Kidney glomerular epithelial cell (primary cell): ENCODE measurements at regions not wholly inside any gene's neighbourhood (a gene's known extent, or its start where the extent isn't known, plus 50 kb on each side); places are given as distances from the start of the nearest gene placed in this dataset.
"Not testable (repeated sequence)": the region's sequence is repeated elsewhere in the genome, so short reads cannot be mapped to it uniquely, and the experiment has no call there.

ENCODE experiments used
- DNase-seq: peaks from one replicate; lab custom pipeline; 2025; lab: John Stamatoyannopoulos, UW

DNA sequence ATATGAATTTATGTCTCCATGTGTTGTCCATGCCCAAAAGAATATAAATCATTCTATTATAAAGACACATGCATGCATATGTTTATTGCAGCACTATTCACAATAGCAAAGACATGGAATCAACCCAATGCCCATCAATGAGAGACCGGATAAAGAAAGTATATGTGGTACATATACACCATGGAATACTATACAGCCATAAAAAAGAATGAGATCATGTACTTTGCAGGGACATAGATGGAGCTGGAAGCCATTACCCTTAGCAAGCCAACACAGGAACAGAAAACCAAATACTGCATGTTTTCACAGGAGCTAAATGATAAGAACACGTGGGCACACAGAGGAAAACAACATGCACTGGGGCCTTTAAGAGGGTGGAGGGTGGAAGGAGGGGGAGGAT, 639.1 kb downstream of the GATA3 start:
- not testable (repeated sequence) for DNase-seq

DNA sequence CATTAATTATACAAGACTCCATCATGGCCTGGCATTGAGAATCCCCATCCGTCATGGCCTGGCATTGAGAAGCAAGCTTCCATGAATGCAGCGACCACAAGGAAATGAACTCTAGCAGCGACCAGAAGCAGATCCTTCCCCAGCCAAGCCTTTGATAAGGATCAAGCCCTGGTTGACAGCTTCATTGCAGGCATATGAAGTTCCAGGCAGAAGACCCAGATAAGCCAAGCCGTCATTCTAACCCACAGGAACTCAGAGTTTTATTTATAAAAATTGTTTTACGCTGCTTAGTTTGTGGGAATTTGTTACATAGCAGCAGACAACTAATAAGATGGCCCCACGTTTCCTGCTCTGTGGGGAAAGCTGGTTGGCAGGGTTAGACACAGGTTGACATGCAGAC, 642.3 kb downstream of the GATA3 start:
- no peak for DNase-seq

DNA sequence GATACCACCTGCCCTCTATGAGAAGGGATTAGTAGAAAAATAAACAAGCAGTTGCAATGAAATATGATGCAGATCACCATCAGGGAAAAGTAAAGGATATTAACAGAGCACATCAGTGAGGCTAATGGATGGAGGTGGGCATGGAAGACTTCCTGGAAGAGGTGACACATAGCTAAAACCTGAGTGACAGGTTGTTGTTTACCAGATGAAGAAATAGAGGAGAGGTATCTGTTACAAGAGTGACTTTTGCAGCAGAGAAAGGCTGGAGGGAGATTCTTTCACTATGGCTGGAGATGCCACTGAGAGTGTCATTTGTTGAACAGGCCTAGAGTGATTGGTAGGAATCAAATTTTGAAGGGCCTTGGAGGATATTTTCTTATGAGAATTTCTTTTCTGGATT, 646.2 kb downstream of the GATA3 start:
- no peak for DNase-seq

DNA sequence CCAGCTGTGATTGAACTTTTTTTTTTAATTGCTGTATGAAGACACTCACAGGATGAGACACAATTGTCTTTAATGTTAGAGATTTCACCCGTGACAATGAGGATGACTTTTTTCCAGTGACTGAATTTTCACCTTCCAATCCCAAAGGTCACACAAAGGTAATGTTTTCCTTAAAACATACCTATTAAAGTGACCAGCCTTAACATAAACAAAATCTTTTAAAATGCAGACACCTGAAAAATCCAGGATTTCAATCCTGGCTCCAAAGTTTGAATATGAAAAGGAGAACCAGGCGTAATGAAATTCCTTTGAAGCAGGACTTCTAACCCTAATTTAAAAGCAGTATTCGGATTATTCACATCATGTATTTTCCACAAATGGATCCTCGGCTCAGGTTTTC, 647.7 kb downstream of the GATA3 start:
- DNase-seq, result no peak

DNA sequence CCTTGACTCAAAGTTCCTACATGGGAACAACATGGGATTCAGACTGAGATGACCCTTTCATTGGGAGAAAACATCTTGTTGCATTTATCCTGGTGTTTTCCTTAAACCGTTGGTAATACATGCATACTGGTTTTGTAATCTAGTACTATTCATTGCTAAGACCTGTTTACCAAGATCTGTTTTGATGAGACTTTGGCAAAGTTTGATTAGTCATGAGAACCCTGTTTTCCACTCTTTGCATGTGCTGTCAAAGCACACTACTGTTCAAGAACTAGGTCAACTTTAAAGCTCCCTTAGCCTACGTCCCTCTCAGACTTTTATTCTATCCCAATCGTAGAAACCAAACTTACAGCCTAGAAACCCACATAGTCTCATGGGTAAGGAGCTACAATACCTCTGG, 650.9 kb downstream of the GATA3 start:
- DNase-seq, result no peak

DNA sequence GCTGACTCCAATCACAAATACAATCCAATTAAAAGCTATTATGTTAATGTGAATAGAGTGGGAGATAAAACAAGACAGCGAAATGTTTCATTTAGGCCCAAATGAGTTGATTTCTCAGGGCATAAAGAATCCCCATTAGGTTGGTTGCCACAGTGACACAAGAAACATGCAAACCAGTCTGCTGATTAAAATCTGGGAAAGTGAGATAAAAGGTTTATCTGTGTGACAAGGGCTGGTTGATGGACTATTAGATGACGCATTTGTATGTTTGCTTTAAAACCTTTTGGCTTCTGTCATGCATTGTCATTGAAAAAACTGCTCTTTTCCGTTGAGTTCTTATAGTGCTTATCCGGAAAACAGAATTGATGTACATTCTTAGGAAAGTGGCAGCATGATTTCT, 658.2 kb downstream of the GATA3 start:
- DNase-seq, result no peak

DNA sequence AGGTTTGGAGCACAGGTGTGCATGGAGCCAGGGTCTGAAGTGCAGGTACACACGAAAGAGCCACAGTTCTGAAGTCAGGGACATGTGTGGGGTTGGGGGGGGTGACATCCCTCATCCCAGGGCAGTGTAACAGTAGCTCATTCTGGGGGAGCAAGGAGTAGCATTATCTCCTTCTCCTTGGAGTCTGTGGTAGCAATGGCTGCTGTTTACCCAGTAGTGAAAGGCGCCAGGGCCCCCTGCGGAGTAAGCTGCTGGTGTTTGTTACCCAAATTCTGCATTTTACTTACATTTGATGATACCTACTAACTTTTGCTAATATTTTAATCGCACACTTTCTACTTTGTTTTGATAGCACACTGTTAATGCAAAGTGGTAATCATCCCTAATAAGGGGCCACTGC, 665.5 kb downstream of the GATA3 start:
- no peak for DNase-seq

DNA sequence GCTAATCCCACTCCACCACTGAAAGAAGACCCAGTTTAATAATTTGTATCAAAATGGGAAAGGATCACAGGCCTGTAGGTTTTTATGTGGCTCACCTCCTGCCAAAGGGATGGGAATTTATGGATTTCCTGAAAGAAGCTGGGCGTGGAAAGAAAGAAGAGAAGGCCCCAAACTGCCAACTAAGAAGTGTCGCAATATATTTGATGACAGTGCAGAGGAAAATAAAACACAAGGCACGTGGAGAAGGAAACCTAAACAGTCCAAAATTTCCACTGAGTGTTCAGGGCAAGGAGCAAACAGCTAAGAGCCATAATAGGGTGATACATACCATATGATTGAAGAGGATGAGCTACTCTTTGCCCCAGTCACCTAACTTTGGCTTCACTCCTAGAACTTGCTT, 667.2 kb downstream of the GATA3 start:
- no peak for DNase-seq

DNA sequence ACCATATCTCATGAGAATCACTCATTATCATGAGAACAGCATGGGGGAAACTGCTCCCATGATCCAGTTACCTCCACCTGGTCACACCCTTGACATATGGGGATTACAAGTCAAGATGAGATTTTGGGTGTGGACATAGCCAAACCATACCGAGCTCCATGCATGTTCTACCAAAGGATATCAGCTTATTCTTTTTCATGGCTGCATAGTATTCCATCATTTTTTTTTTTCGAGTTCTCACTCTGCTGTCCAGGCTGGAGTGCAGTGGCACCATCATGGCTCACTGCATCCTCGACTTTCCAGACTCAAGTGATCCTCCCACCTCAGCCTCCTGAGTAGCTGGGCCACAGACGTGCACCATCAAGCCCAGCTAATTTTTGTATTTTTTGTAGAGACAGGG, 668.3 kb downstream of the GATA3 start:
- DNase-seq, result no peak

DNA sequence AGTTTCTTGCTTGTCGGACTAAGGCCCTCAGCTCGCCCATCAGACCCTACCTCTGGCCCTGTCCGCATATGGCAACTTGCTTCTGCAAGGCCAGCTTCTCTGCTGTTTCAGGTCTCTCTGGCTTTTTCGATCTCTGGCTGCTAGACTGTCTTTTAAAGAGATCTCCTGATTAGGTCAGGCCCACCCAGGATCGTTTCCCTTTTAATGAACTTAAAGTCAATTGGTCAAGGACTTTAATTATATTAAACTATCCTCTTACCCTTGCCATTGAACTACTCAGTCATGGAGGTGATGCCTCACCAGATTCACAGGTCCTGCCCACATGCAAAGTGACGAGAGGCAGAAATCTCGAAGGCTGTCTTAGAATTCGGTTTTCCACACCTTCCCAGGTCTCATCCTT, 670.9 kb downstream of the GATA3 start:
- DNase-seq, result no peak

DNA sequence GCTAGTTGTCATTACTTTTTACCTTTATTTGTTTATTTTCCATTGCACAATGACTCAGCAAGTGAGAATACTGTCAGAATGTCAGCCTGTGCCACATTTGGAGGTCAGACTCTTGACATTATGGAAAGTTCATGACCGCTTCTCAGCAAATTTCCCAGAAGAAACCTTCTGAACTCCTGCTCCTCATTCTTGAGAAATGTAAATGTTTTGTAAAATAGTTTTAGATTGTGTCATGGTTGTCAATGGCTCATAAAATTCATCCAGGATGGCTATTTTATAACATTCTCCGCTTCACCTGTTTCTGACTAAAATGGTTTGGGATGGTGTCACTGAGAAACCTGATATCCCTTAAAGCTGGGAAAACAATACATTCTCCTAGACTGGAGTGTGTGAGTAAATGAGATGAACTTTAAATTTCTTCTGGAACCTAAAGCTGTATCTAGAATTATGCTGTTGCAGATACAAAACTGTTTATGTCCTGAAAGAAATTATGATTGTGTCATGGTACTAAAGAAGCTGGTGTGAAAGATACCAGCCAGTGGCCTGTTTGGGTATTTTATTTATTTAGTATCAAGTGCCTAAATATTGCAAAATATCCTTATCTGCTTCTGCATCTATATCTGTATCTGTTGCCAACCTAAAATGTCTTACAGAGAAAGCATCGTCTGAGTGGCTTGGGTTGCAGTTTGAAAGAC, 671.7 kb downstream of the GATA3 start:
- peak; percentile 23 for DNase-seq

DNA sequence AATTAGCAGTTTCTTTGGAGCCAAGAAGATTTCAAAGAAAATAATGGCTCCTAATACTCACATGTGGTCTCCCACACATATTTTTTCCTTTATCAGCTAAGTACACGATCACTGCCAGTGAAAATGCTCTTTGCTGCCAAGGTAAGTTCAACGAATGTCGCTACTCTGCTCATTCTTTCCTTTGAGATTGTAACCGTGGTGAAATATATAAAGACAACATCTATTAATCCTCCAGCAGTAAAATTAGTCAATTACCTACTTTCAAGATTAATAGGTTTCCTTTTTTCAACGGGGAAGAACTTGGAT, 672.2 kb downstream of the GATA3 start:
- no peak for DNase-seq

DNA sequence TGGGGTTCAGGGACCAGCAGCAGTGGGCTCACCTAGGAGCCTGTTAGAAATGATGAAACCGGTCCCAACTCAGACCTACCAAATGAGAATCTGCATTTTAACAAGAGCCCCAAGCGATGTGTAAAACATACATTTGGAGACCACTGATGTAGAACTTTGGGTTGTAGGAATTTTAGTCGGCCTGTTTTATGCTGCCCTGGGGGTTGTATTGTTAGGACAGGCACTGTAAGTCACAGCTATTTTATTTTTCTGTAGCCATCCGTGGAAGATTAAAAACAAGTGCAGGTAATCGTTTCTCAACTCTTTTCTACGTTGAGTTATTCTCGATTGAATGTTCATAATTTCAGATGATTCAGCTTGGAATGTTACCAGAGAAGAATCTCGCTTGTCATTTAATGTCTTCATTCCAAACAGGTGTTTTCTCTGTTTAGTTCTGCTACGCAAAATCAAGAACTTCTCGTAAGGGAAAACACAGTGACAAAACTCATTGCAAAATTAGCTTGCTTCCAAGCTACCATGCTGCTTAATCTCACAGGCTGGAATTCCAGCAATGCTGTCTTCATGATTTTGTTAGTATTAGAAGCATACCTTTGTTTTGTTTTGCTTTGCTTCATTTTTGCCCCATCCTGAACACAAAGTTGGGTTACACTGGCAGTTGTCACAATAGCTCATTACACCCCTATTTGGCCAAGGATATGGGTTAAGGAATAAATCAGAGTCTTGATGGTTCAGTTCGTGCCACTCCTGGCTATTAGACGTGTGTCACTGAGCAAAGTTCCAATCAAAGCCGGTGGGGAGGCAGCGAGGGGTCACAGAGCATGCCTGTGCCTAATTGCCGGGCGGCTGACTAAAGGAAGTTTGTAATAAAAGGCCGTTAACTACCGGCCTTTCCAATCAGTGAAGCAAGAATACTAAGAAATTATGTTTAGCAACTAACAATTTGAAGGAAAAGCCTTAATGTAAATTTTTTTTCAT, 676.9 kb downstream of the GATA3 start:
- DNase-seq, result no peak

DNA sequence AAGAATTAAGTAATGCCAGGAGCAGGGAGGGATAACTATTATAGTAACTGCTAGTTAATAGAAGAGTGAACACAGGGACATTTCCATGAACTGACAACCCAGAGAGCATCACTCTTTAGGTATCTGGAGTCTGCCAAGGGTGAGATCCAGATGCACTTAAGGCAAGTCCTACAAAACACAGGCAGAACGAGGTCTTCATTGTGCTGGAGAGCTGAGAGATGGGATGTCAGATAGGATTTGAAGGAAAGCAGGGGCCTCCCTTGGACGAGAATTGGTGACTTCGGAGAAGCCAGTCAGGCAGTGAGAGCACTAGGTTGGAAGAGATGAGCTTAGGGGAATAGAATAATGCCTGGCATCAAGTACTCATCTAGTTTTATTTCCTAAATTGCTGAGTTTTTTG, 684.5 kb downstream of the GATA3 start:
- DNase-seq, result no peak

DNA sequence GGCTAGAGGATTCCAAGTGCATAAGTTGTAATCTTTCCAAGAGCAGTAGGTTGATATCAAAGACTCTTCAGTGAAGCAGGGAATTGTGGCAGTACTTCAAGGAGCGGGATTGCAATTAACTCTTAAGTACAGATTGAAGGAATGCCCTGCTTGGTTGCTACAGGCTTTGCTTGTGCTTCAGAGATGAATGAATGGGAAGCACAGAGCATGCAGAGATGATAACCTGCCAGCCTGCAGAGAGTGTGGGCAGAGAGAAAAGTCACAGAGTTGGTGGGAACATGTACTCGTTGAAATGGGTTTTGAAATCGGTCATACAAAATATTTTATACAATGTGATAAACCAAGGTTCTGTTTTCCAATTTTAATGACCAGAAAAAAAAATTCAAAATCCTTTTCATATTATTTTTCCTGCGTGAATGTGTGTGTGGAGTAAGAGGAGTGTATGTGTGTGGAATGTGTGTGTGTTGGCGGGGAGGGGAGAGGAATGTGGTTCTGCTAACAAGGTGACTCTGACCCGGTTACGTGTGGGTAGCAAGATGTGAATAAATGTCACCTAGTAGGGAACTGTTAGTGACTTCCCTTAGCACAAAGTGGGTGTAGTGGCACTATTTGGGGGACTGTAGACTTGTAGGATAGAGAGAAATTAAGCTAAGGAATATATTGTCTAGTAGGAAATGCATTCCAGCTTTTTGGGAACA, 697.8 kb downstream of the GATA3 start:
- DNase-seq, result no peak

DNA sequence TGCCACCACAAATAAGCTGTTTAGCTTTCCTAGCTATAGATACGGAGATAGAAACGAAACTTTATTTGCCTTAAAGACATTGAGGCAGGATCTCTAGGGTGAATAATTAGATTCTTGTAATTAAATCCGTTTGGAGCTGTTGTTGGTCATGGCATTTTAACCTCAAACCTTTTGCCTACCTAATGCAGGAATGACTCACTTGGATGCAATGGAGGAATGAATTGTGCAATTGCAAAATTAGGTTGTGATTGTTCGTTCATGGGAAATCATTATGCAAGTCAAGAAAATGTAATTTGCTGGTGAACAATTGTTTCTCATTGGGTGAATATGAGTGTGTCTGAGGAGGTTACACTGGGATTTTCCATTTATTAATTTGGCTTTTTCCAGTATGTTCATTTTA, 703.5 kb downstream of the GATA3 start:
- no peak for DNase-seq

DNA sequence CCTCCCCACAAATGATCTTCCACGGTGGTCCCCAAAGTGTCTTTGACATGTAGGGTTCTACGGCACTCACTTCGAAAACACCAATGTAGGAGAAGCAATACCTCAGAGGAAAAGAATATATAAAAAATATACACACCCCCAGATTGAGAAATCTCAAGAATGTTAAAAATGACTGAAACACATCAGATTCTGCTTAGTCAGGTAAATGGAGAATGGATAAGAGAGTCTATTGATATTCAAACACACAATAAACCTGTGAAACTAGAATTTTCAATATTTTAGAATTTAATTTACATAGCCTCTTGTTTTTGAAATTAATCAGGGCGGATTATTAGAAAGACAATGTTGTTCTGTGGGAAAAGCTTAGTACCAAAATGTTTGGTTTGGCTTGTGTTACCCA, 712.4 kb downstream of the GATA3 start:
- no peak for DNase-seq

DNA sequence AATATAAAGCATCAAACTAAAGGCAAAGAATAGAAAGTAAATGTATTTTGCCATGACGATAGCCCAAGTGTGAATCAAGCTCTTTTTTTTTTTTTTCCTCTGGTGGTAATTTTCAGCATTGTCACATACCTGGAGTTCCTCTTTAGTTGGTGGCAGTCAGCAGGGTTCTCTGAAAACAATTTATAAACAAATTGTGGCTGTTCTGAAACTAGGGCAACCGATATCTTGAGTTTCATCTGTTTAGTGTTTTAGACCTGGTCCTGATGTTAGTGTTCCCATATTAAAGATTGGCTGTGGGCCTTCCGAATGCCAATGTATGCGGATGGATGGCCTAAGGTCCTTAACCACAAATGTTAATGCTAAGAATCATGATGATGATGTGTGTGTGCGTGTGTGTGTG, 713.1 kb downstream of the GATA3 start:
- no peak for DNase-seq

DNA sequence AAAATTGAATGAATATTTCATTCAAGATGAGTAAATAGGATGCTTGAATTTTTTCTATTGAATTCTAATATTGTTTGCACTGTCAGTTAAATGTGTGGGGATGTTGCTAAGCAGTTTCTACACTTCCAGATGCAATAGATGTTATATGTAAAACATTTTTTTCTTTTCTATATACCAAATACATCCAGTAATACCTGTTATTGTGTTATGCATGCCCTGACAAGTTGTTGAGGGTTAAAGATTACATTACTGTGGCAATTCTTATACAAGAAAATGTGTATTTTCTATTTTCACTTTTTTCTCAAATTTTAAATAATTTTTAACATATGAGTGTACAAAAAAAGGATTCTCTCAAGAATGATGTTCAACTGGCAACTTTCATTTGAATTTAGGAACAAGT, 713.9 kb downstream of the GATA3 start:
- DNase-seq, result no peak

DNA sequence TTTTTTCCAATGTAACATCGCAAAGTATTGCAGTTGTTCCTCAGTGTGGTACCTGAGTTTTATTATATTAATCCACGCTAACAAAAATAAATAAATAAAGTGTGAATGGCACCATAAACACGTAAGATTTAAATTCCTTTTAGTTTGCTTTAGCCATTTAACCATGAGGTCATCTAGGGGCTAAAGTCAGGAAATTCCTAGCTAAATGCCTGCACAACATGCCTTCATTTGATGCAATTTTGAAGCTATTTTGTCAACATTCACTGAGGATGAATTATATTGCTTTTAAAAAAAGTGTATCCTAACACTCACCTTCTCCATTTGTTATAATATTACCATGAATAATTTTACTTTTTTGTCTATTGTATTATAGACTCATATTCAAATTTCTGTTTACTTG, 714.4 kb downstream of the GATA3 start:
- no peak for DNase-seq

DNA sequence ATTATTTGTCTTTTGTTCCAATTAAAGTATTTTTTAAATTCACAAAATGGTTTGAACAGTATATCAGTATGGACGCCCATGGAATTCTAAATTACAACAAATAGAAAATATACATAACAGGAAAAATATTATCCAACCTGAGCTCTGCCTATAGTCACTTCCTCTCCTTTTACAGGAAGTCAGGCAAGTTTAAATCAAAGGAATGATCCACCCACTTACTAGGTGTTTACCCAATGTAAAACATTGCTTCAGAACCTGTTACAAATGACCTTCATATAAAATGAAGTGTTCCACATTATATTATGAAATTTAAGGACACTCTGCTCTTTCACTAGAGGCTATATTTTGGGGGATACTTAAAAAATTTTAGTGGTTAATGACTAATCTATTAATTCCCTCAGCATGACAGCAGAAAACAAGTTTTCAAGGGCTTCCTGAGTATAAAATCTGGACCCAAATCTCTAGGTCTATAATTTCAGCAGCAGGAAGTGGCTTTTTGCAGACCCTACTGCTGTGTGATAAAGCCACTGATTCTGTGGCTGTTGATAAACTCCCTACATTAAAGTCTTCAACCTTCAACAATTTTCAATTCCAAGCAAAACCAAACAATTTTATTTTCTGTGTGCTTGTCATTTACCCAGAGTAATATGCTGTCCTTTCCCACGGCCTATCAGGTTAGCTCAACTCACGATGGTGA, 722.6 kb downstream of the GATA3 start:
- no peak for DNase-seq

DNA sequence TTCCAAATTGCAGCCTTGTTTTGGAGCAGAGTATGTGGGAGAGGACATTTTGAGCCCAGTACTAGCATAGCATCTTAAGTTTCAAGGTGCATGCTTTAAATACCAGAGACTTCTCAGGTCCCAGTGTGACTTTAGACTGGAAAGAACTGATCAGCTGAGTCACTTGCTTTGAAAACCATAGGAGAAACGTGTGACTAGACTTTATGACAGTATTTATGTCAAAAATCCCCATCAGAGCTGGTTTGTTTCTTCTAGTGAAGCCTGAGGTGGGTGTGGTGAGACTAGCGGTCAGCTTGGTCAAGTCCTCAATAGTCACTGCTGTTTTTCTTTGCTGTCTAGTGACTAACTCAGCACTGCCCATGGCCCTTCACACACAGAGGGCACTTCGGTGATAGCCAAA, 724.2 kb downstream of the GATA3 start:
- no peak for DNase-seq

DNA sequence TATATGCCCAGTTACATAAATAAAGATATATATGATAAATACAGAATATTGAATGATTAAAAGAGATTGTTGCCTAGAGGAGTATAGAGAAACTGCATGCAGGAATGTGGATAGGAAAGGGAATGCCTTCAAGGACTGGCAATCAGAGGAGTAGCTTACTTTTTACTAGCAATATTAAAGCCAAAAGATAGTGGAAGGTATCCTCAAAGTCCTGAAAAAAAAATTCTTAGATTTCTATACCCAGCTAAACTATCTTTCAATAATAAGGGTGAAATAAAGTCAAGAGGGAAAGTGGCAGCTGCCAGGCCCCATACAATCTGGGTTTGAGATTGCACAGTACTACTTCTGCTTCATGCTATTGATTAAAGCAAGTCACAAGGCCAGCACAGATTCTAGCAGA, 733.2 kb downstream of the GATA3 start:
- DNase-seq, result no peak
